ENCODE measurements at regions not wholly inside any gene's neighbourhood (a gene's known extent, or its start where the extent isn't known, plus 50 kb on each side); places are given as distances from the start of the nearest gene placed in this dataset.
"Not testable (repeated sequence)": the region's sequence is repeated elsewhere in the genome, so short reads cannot be mapped to it uniquely, and the experiment has no call there.

GRCh38 chr20:1742049-1742434, 84.5 kb upstream of the SIRPG start:
- ChIA-PET RAD21 (ENCODE audit: unreplicated experiment) (interaction anchor here (2.8 kb wide), 1 partner anchor 23 kb away, joined by 9 read pairs; no protein-coding TSS in a partner anchor), CTCF (interaction anchor here (0.5 to 2.8 kb wide), 4 partner anchors 12 to 58 kb away, joined by 3 to 13 read pairs (median 4); no protein-coding TSS in a partner anchor), POLR2A (interaction anchor here (0.5 kb wide), 1 partner anchor 22 kb away, joined by 5 read pairs; no protein-coding TSS in a partner anchor)
- in situ Hi-C loops (cut with MboI); H4K20me1 ChIP-seq (ENCODE audit: control insufficient read depth, insufficient read depth); H3K27ac ChIP-seq (ENCODE audit: control insufficient read depth, insufficient read depth); H2AFZ ChIP-seq (ENCODE audit: control insufficient read depth, low read depth, low read length); SMC1A ChIA-PET (ENCODE audit: uncharacterized antibody, unreplicated experiment); BruUV-seq (replicated peaks); H3K4me1 ChIP-seq (ENCODE audit: control insufficient read depth, insufficient read depth, low read length); H3K4me2 ChIP-seq (ENCODE audit: control insufficient read depth, insufficient read depth); DNase-seq (ENCODE audit: low read depth, low spot score); H3K36me3 ChIP-seq (ENCODE audit: control insufficient read depth in 2 of 2, insufficient read depth in 2 of 2, low read length in 1 of 2); H3K9me3 ChIP-seq (replicated peaks; ENCODE audit: control insufficient read depth, insufficient read depth, low read length); H3K9ac ChIP-seq (ENCODE audit: control insufficient read depth, insufficient read depth, low read length); intact Hi-C loops (cut with micrococcal nuclease; ENCODE audit: unreplicated experiment); FAIRE-seq; ATAC-seq; H3K27me3 ChIP-seq (replicated peaks in 1 of 2; ENCODE audit: control insufficient read depth in 2 of 2, insufficient read depth in 2 of 2, low read length in 1 of 2); H3K79me2 ChIP-seq (ENCODE audit: control insufficient read depth, insufficient read depth, low read length); H3K4me3 ChIP-seq: not testable (repeated sequence)
- 50% methylated on average over 3 of the region's 4 CpGs for WGBS (ENCODE audit: insufficient coverage, insufficient replicate concordance, low lambda C conversion rate, missing lambda C conversion rate)
- 0 out of 2 replicates have a peak, but pooled peaks have one; percentile 2 for TF ChIP-seq GABPA (IDR thresholded peaks at IDR 0.05; ENCODE audit: low read depth)

DNA sequence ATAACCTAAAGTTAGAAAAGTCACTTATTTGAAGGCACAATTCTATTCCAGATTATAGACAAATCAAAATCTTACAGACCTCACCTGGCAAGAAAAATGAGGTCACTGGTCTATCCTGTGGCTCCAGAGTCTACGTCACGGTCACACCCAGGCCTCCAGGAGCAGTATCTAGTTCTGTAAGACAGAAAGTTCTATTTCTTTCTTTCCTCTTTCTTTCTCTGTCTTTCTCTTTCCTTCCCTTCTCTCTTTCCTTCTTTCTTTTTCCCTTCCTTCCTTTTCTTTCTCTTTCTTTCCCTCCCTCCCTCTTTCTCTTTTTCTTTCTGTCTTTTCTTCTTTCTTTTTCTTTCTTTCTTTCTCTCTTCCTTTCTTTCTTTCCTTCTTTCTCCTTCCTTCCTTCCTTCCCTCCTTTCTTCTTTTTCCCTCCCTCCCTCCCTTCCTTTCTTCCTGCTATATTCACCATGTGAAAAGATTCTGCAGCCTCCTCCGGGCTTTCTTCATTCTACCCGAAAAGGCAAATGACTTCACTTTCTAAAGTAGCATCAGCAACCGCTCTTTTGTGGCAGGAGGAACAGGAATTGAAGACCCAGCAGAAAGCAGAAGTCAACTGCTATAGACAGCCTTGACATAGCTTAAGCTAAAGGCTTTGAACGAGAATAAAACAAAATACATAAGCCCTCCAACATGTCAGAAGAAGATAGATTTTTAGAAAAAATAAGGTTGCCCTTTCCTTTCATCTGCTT, 83.9 kb upstream of the SIRPG start:
- Histone ChIP-seq H3K27ac (ENCODE audit: control insufficient read depth, insufficient read depth) (no peak overlapping the region), H3K36me3 (ENCODE audit: control insufficient read depth in 2 of 2, insufficient read depth in 2 of 2, low read length in 1 of 2) (no peaks in the 10 kb centered on the region), H2AFZ (ENCODE audit: control insufficient read depth, low read depth, low read length) (no peak overlapping the region), H4K20me1 (ENCODE audit: control insufficient read depth, insufficient read depth) (no peaks in the 10 kb centered on the region), H3K9ac (ENCODE audit: control insufficient read depth, insufficient read depth, low read length) (no peak overlapping the region), H3K79me2 (ENCODE audit: control insufficient read depth, insufficient read depth, low read length) (no peaks in the 10 kb centered on the region), H3K27me3 (replicated peaks in 1 of 2; ENCODE audit: control insufficient read depth in 2 of 2, insufficient read depth in 2 of 2, low read length in 1 of 2) (no peaks in the 10 kb centered on the region; a peak in 1 of 4 replicates), H3K4me2 (ENCODE audit: control insufficient read depth, insufficient read depth) (no peak overlapping the region; the same call in 1 of the 2 replicates), H3K4me3 (no peak overlapping the region), H3K4me1 (ENCODE audit: control insufficient read depth, insufficient read depth, low read length) (no peaks in the 10 kb centered on the region), H3K9me3 (replicated peaks; ENCODE audit: control insufficient read depth, insufficient read depth, low read length) (no peaks in the 10 kb centered on the region)
- ATAC-seq, result peak; percentile 93
- BruUV-seq (replicated peaks), result no TSS peak
- ChIA-PET CTCF (interaction anchor here (0.5 to 2.8 kb wide), 7 partner anchors 12 to 238 kb away, joined by 3 to 18 read pairs (median 6); no protein-coding TSS in a partner anchor), POLR2A (interaction anchor here (0.5 kb wide), 1 partner anchor 22 kb away, joined by 5 read pairs; no protein-coding TSS in a partner anchor), SMC1A (ENCODE audit: uncharacterized antibody, unreplicated experiment) (interaction anchor here (0.9 to 4.9 kb wide), 6 partner anchors 10 to 233 kb away, joined by 5 to 24 read pairs (median 6); no protein-coding TSS in a partner anchor), RAD21 (ENCODE audit: unreplicated experiment) (interaction anchor here (1.8 to 2.8 kb wide), 3 partner anchors 23 to 232 kb away, joined by 7 to 12 read pairs (median 9); no protein-coding TSS in a partner anchor)
- intact Hi-C loops (cut with micrococcal nuclease; ENCODE audit: unreplicated experiment), result no loop called here
- DNase-seq (ENCODE audit: low read depth, low spot score), result no peak
- 3% methylated on average over 6 of the region's 6 CpGs for WGBS (ENCODE audit: insufficient coverage, insufficient replicate concordance, low lambda C conversion rate, missing lambda C conversion rate)
- in situ Hi-C loops (cut with MboI), result no loop called here
- no peak for FAIRE-seq
- TF ChIP-seq YY1 (IDR thresholded peaks at IDR 0.05; ENCODE audit: low read depth, low read length) (no peak), SRF (IDR thresholded peaks at IDR 0.05; ENCODE audit: low read depth in 2 of 2, low read length in 2 of 2) (peak in 1 of 2 experiments; percentile 70; a peak in 1 of 4 replicates), IRF4 (IDR thresholded peaks at IDR 0.05; ENCODE audit: low read depth, low read length) (no peak), MEF2A (IDR thresholded peaks at IDR 0.05; ENCODE audit: insufficient read depth, low read depth, low read length) (peak; percentile 87), MEF2B (IDR thresholded peaks at IDR 0.05; ENCODE audit: partially characterized antibody, poor library complexity, severe bottlenecking) (peak; percentile 24), ATF7 (IDR thresholded peaks at IDR 0.05; ENCODE audit: low read depth) (peak; percentile 61), SREBF1 (IDR thresholded peaks at IDR 0.05; ENCODE audit: low read length) (no peak), NFIC (IDR thresholded peaks at IDR 0.05; ENCODE audit: low read depth, low read length) (peak; percentile 59; the same call in 1 of the 2 replicates), JUNB (IDR thresholded peaks at IDR 0.05) (peak; percentile 74), GABPA (IDR thresholded peaks at IDR 0.05; ENCODE audit: low read depth) (peak; percentile 38; the same call in 1 of the 2 replicates), RUNX3 (IDR thresholded peaks at IDR 0.05; ENCODE audit: low read length) (peak; percentile 87), NBN (IDR thresholded peaks at IDR 0.05) (0 out of 2 replicates have a peak, but pooled peaks have one; percentile 36), SPI1 (IDR thresholded peaks at IDR 0.05; ENCODE audit: borderline replicate concordance, insufficient read depth, low read depth, low read length) (peak; percentile 89), CREB1 (IDR thresholded peaks at IDR 0.05; ENCODE audit: low read depth) (peak; percentile 71; the same call in 1 of the 2 replicates), CBFB (IDR thresholded peaks at IDR 0.05; ENCODE audit: low read depth) (0 out of 2 replicates have a peak, but pooled peaks have one; percentile 32), BCL11A (IDR thresholded peaks at IDR 0.05; ENCODE audit: low read depth, low read length) (peak; percentile 44; the same call in 1 of the 2 replicates), YBX1 (IDR thresholded peaks at IDR 0.05) (0 out of 2 replicates have a peak, but pooled peaks have one; percentile 39)

Measured in GM12878 (cell line).